Hepatocyte (in vitro differentiated cells): ENCODE measurements at regions not wholly inside any gene's neighbourhood (a gene's known extent, or its start where the extent isn't known, plus 50 kb on each side); places are given as distances from the start of the nearest gene placed in this dataset.

Experiments
- DNase-seq: peaks from one replicate; pipeline ENCODE4 v3.0.0-alpha.2; 2016; ENCODE audit warnings: low spot score
- H2AFZ ChIP-seq: fragments of 200-600 bp; sonication (generic); 2 replicates; pipeline ENCODE4 v1.6.0; 2016; ENCODE audit warnings: antibody characterized with exemption, mild to moderate bottlenecking
- H3K27ac ChIP-seq: fragments of 200-600 bp; sonication (generic); 2 replicates; pipeline ENCODE4 v1.5.1; 2016; ENCODE audit warnings: mild to moderate bottlenecking
- H3K27me3 ChIP-seq: fragments of 200-600 bp; sonication (generic); 2 replicates; pipeline ENCODE4 v1.6.1; 2016
- H3K36me3 ChIP-seq: fragments of 200-600 bp; sonication (generic); replicated peaks from 2 replicates; pipeline ENCODE4 v1.5.1; 2016; ENCODE audit warnings: low read depth; ENCODE audit not compliant: insufficient read depth
- H3K4me1 ChIP-seq: fragments of 200-600 bp; sonication (generic); 2 replicates; pipeline ENCODE4 v1.5.1; 2016; ENCODE audit warnings: mild to moderate bottlenecking, moderate library complexity; ENCODE audit not compliant: insufficient read depth
- H3K4me2 ChIP-seq: fragments of 200-600 bp; sonication (generic); 2 replicates; pipeline ENCODE4 v1.6.0; 2016
- H3K4me3 ChIP-seq: fragments of 200-600 bp; sonication (generic); 2 replicates; pipeline ENCODE4 v1.5.1; 2016; ENCODE audit warnings: mild to moderate bottlenecking
- H3K79me2 ChIP-seq: fragments of 200-600 bp; sonication (generic); 2 replicates; pipeline ENCODE4 v1.6.0; 2017; ENCODE audit warnings: mild to moderate bottlenecking
- H3K9me2 ChIP-seq: fragments of 200-600 bp; sonication (generic); replicated peaks from 2 replicates; pipeline ENCODE4 v1.6.0; 2017; ENCODE audit warnings: mild to moderate bottlenecking; ENCODE audit not compliant: insufficient read depth
- H3K9me3 ChIP-seq: fragments of 200-600 bp; sonication (generic); 2 replicates; pipeline ENCODE4 v1.5.1; 2016; ENCODE audit warnings: low read depth, mild to moderate bottlenecking
- H4K20me1 ChIP-seq: fragments of 200-600 bp; sonication (generic); 2 replicates; pipeline ENCODE4 v1.6.0; 2016; ENCODE audit warnings: mild to moderate bottlenecking; ENCODE audit not compliant: insufficient read depth, poor library complexity, severe bottlenecking
- EZH2 ChIP-seq: fragments of 200-600 bp; sonication (generic); IDR thresholded peaks from 2 replicates; pipeline ENCODE4 v1.6.1; 2016; ENCODE audit warnings: antibody characterized with exemption, mild to moderate bottlenecking, borderline replicate concordance
- EZH2phosphoT487 ChIP-seq: fragments of 200-600 bp; sonication (generic); IDR thresholded peaks from one replicate; pipeline ENCODE4 v1.6.1; 2018; ENCODE audit warnings: antibody characterized with exemption, mild to moderate bottlenecking, low read depth, moderate library complexity; ENCODE audit not compliant: unreplicated experiment, severe bottlenecking
- WGBS: methylation state at CpG from one replicate; pipeline ENCODE4 v1.1.6; 2016; ENCODE audit warnings: low lambda C conversion rate; ENCODE audit errors: missing lambda C conversion rate; 5-methylcytosine and 5-hydroxymethylcytosine counted together
- TF ChIP-seq, protein P1 (sequence below): fragments of 200-600 bp; sonication (generic); IDR thresholded peaks from 2 replicates; pipeline ENCODE4 v1.5.1; 2016; ENCODE audit warnings: antibody characterized with exemption, mild to moderate bottlenecking; ENCODE audit not compliant: poor library complexity

- WGBS, result 52% methylated on average over 1 of the region's 1 CpG
- H3K27me3 ChIP-seq, result no peaks in the 10 kb centered on the region
- no peaks in the 10 kb centered on the region for H3K36me3 ChIP-seq
- no peak for TF ChIP-seq EZH2
- TF ChIP-seq EZH2phosphoT487, result no peak
- TF ChIP-seq, protein P1, sequence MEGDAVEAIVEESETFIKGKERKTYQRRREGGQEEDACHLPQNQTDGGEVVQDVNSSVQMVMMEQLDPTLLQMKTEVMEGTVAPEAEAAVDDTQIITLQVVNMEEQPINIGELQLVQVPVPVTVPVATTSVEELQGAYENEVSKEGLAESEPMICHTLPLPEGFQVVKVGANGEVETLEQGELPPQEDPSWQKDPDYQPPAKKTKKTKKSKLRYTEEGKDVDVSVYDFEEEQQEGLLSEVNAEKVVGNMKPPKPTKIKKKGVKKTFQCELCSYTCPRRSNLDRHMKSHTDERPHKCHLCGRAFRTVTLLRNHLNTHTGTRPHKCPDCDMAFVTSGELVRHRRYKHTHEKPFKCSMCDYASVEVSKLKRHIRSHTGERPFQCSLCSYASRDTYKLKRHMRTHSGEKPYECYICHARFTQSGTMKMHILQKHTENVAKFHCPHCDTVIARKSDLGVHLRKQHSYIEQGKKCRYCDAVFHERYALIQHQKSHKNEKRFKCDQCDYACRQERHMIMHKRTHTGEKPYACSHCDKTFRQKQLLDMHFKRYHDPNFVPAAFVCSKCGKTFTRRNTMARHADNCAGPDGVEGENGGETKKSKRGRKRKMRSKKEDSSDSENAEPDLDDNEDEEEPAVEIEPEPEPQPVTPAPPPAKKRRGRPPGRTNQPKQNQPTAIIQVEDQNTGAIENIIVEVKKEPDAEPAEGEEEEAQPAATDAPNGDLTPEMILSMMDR, result no peak
- no peaks in the 10 kb centered on the region for H3K9me3 ChIP-seq
- no peaks in the 10 kb centered on the region for H3K9me2 ChIP-seq
- no peak overlapping the region for H3K4me3 ChIP-seq
- H4K20me1 ChIP-seq, result no peaks in the 10 kb centered on the region
- no peak overlapping the region for H3K27ac ChIP-seq
- no peak overlapping the region for H2AFZ ChIP-seq
- no peak overlapping the region for H3K4me2 ChIP-seq
- no peak for DNase-seq
- no peaks in the 10 kb centered on the region for H3K79me2 ChIP-seq
- no peaks in the 10 kb centered on the region for H3K4me1 ChIP-seq
Observed at GRCh38 chr5:44711901-44712300, 96.8 kb upstream of the MRPS30 start.

DNA sequence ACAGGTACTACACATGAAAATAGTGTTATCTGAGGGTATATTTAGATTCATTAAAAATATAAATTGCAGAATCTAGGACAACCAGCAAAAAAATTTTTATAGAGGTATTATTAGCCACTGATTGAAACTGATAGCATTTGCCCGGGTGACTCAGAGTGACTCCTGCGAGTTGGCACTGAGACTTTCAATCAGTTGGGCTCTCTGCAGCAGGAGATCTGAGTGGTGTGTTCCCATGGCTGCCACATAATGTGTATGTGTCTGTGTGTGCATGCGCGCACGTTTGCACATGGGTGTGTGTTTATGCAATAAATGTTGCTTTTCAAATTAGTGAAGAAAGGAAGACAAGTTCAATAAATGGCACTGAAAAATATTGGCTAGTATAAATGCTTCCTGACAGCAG is 100.1 kb upstream of the MRPS30 start:
- WGBS, result 96% methylated on average over 5 of the region's 5 CpGs
- H3K9me3 ChIP-seq, result no peaks in the 10 kb centered on the region

GRCh38 chr5:44707721-44708120 is 101.0 kb upstream of the MRPS30 start:
- no peaks in the 10 kb centered on the region for H3K4me1 ChIP-seq

More for the DNA sequence above, 100.1 kb upstream of the MRPS30 start:
- no peaks in the 10 kb centered on the region for H3K4me1 ChIP-seq
- DNase-seq, result no peak
- no peak overlapping the region for H3K4me2 ChIP-seq
- no peak overlapping the region for H2AFZ ChIP-seq
- no peaks in the 10 kb centered on the region for H3K36me3 ChIP-seq
- H3K79me2 ChIP-seq, result no peaks in the 10 kb centered on the region
- H3K27me3 ChIP-seq, result no peaks in the 10 kb centered on the region
- H4K20me1 ChIP-seq, result no peaks in the 10 kb centered on the region
- H3K4me3 ChIP-seq, result no peak overlapping the region
- H3K27ac ChIP-seq, result no peak overlapping the region
- TF ChIP-seq EZH2, result no peak
- TF ChIP-seq, protein P1, result no peak
- no peaks in the 10 kb centered on the region for H3K9me2 ChIP-seq

DNA sequence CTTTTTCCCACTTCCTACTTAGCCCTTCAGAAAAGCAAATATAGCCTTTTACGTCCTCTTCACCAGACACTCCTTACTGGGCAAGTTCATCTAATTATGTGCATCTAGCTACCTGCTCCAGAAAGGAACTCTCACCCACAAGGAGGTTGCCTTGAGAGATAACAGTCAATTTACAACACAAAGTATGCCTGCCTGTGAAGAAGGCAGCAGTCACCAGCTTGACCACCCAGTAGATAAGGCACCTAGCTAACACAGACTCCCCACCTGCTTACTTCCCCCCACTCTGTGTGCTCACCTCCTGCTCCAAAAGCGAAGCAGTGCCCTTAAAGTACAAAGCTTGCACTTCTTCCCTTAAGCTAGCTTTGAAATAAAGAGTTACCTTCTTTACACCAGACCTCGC is 111.7 kb upstream of the MRPS30 start:
- Histone ChIP-seq H3K9me2 (no peaks in the 10 kb centered on the region), H3K4me2 (no peak overlapping the region), H3K36me3 (no peaks in the 10 kb centered on the region), H3K27ac (no peak overlapping the region), H3K4me3 (no peak overlapping the region), H3K27me3 (no peaks in the 10 kb centered on the region), H4K20me1 (no peaks in the 10 kb centered on the region), H3K79me2 (no peaks in the 10 kb centered on the region), H3K4me1 (no peaks in the 10 kb centered on the region), H3K9me3 (no peaks in the 10 kb centered on the region), H2AFZ (no peak overlapping the region)
- DNase-seq, result no peak
- 63% methylated on average over 3 of the region's 3 CpGs for WGBS
- TF ChIP-seq, protein P1, result no peak
- TF ChIP-seq EZH2 (no peak), EZH2phosphoT487 (no peak)

More at GRCh38 chr5:44707721-44708120, 101.0 kb upstream of the MRPS30 start:
- Histone ChIP-seq H3K36me3 (no peaks in the 10 kb centered on the region), H3K9me3 (no peaks in the 10 kb centered on the region), H3K4me2 (no peak overlapping the region), H3K27me3 (no peaks in the 10 kb centered on the region), H3K27ac (no peak overlapping the region), H2AFZ (no peak overlapping the region), H3K9me2 (no peaks in the 10 kb centered on the region), H3K4me3 (no peak overlapping the region), H4K20me1 (no peaks in the 10 kb centered on the region), H3K79me2 (no peaks in the 10 kb centered on the region)
- WGBS, result 93% methylated on average over 5 of the region's 5 CpGs
- TF ChIP-seq EZH2phosphoT487, result no peak
- TF ChIP-seq EZH2, result no peak
- no peak for DNase-seq
